ENCODE measurements at regions not wholly inside any gene's neighbourhood (a gene's known extent, or its start where the extent isn't known, plus 50 kb on each side); places are given as distances from the start of the nearest gene placed in this dataset.
A peak's percentile ranks its signal among the peaks of the same experiment; 100 is the strongest.
"Not testable (repeated sequence)": the region's sequence is repeated elsewhere in the genome, so short reads cannot be mapped to it uniquely, and the experiment has no call there.

- DNase-seq: no peak
Measured at GRCh38 chr2:57444752-57445430, 601.7 kb upstream of the VRK2 start.

GRCh38 chr2:57448816-57449215, 597.8 kb upstream of the VRK2 start:
- DNase-seq: no peak

- DNase-seq: no peak
Measured at GRCh38 chr2:57450170-57450569, 596.4 kb upstream of the VRK2 start.

- DNase-seq: no peak
Measured at GRCh38 chr2:57452634-57453033, 594.0 kb upstream of the VRK2 start.

GRCh38 chr2:57453945-57454344, 592.7 kb upstream of the VRK2 start:
- DNase-seq: no peak

GRCh38 chr2:57460396-57461276, 586.0 kb upstream of the VRK2 start:
- no peak for DNase-seq

GRCh38 chr2:57461624-57462023, 585.0 kb upstream of the VRK2 start:
- no peak for DNase-seq

GRCh38 chr2:57465067-57465466, 581.5 kb upstream of the VRK2 start:
- DNase-seq: no peak

GRCh38 chr2:57465967-57466366, 580.6 kb upstream of the VRK2 start:
- no peak for DNase-seq

- DNase-seq: no peak
Measured at GRCh38 chr2:57475391-57475790, 571.2 kb upstream of the VRK2 start.

GRCh38 chr2:57479981-57480380, 566.6 kb upstream of the VRK2 start:
- no peak for DNase-seq

- no peak for DNase-seq
Measured at GRCh38 chr2:57488061-57488460, 558.5 kb upstream of the VRK2 start.

GRCh38 chr2:57490741-57491140, 555.9 kb upstream of the VRK2 start:
- no peak for DNase-seq

- no peak for DNase-seq
Measured at GRCh38 chr2:57491213-57491612, 555.4 kb upstream of the VRK2 start.

GRCh38 chr2:57493966-57494365, 552.6 kb upstream of the VRK2 start:
- not testable (repeated sequence) for DNase-seq

GRCh38 chr2:57497489-57498096, 549.0 kb upstream of the VRK2 start:
- peak; percentile 0 for DNase-seq

- DNase-seq: no peak
Measured at GRCh38 chr2:57504787-57505186, 541.8 kb upstream of the VRK2 start.

- no peak for DNase-seq
Measured at GRCh38 chr2:57509189-57509588, 537.4 kb upstream of the VRK2 start.

GRCh38 chr2:57510704-57511103, 535.9 kb upstream of the VRK2 start:
- no peak for DNase-seq

- DNase-seq: no peak
Measured at GRCh38 chr2:57515366-57515765, 531.2 kb upstream of the VRK2 start.

- no peak for DNase-seq
Measured at GRCh38 chr2:57516698-57517340, 529.8 kb upstream of the VRK2 start.

GRCh38 chr2:57523304-57523703, 523.3 kb upstream of the VRK2 start:
- DNase-seq: no peak

- no peak for DNase-seq
Measured at GRCh38 chr2:57527685-57528084, 518.9 kb upstream of the VRK2 start.
